ENCODE measurements at regions not wholly inside any gene's neighbourhood (a gene's known extent, or its start where the extent isn't known, plus 50 kb on each side); places are given as distances from the start of the nearest gene placed in this dataset.

DNA sequence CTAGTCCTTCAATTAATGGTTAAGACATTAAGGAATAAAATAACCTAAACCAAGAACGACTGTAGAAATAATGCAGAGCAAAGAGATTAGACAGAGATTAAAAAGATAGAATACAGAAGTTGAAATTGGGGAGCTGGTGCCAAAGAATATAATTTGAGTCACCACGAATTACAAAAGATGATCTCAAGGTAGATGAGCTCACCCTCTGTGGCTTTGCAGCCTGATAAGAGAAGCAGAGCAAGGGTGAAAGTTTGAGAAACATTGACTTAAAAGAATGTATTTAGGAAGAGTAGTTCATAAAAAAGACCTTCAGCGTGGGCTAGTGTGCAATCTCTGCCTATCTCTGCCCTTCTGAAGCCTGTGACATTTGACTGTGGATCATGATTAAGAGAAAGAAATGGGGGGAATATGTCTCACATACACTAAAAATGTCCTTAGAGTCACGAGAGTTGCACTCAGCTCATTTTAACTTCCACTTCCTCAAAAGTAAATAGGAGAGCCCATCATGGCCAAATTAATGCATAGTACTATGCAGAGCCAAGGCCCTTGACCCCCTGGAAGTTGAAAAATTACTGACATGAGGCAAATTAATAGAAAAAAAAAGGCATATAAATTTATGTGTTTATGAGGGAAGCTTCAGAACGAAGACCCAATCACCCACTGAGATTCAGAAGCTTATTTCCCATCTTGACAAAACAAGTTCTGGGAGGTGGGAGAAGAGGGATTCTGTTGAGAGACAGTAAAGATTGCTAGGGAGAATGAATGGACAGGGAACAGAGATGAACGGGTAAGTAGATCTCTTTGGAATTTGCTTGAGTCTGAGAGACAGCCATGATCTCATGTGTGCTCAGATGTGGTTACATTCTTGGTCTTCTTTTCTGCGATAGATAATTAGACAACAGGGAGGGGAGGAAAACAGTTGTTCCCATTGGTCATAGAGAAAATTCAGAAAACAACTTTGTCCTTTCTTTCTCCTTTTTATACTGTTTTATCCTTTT lies 395.4 kb upstream of the LRRC7 start:
- ATAC-seq, result no peak
- Mint-ChIP-seq H3K4me1 (no peaks in the 10 kb centered on the region), H3K27ac (no peak overlapping the region), H3K9me3 (peaks cover 35% of the 10 kb centered on the region), H3K27me3 (ENCODE audit: low read depth) (no peaks in the 10 kb centered on the region), H3K4me3 (no peak overlapping the region), H3K36me3 (peaks cover 27% of the 10 kb centered on the region)
- CTCF ChIA-PET, result no interaction called here
- no peak for TF ChIP-seq RELA (CRISPR knock-in tag; IDR thresholded peaks at IDR 0.05; ENCODE audit: borderline replicate concordance)
- POLR2A ChIA-PET, result interaction anchor here (0.6 kb wide), 1 partner anchor 15 kb away, joined by 3 read pairs; no protein-coding TSS in a partner anchor
- no peak for DNase-seq (ENCODE audit: low spot score)

DNA sequence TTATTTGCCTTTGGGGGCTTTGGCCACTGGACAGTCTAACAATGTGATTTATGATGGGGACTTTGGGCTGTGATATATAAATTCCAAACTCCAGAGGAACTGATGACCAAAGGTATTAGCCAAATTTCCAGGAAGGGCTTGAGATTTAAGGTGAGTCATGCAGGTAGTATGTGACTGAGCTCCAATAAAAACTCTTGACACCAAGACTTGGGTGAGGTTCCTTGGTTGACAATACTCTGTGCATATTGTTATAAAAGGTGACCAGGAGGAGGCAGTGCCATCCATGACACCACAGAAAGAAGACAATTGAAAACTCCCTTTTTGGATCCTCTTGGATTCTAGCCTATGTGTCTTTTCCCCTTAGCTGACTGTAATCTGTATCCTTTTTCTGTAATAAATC lies 392.7 kb upstream of the LRRC7 start:
- no peak overlapping the region for H3K27ac Mint-ChIP-seq
- ATAC-seq (peak; percentile 46), DNase-seq (ENCODE audit: low spot score) (no peak)
- ChIA-PET CTCF (interaction anchor here (0.7 kb wide), 1 partner anchor 480 kb away, joined by 3 read pairs; no protein-coding TSS in a partner anchor), POLR2A (no interaction called here)
- H3K9me3 Mint-ChIP-seq, result peaks cover 12% of the 10 kb centered on the region
- H3K4me3 Mint-ChIP-seq, result no peak overlapping the region
- no peaks in the 10 kb centered on the region for H3K27me3 Mint-ChIP-seq (ENCODE audit: low read depth)
- H3K4me1 Mint-ChIP-seq, result no peaks in the 10 kb centered on the region
- H3K36me3 Mint-ChIP-seq, result peaks cover 12% of the 10 kb centered on the region; the same call in 1 of the 2 replicates
- TF ChIP-seq ZNF425 (CRISPR knock-in tag; conservative IDR thresholded peaks at IDR 0.05) (no peak), ZNF219 (CRISPR knock-in tag; IDR thresholded peaks at IDR 0.05; ENCODE audit: borderline replicate concordance) (no peak), TP53 (CRISPR knock-in tag; IDR thresholded peaks at IDR 0.05) (no peak), ATF1 (CRISPR knock-in tag; IDR thresholded peaks at IDR 0.05) (no peak), ZNF671 (CRISPR knock-in tag; IDR thresholded peaks at IDR 0.05) (no peak), NR1H2 (CRISPR knock-in tag; IDR thresholded peaks at IDR 0.05) (no peak), ZBTB21 (CRISPR knock-in tag; IDR thresholded peaks at IDR 0.05; ENCODE audit: borderline replicate concordance) (no peak), ERG (CRISPR knock-in tag; IDR thresholded peaks at IDR 0.05) (no peak), GABPB1 (CRISPR knock-in tag; IDR thresholded peaks at IDR 0.05) (no peak), TCF7 (CRISPR knock-in tag; IDR thresholded peaks at IDR 0.05; ENCODE audit: low read depth) (no peak), ZNF396 (CRISPR knock-in tag; IDR thresholded peaks at IDR 0.05; ENCODE audit: borderline replicate concordance) (no peak), ATF6 (CRISPR knock-in tag; IDR thresholded peaks at IDR 0.05) (no peak)
- TF ChIP-seq, protein P1, sequence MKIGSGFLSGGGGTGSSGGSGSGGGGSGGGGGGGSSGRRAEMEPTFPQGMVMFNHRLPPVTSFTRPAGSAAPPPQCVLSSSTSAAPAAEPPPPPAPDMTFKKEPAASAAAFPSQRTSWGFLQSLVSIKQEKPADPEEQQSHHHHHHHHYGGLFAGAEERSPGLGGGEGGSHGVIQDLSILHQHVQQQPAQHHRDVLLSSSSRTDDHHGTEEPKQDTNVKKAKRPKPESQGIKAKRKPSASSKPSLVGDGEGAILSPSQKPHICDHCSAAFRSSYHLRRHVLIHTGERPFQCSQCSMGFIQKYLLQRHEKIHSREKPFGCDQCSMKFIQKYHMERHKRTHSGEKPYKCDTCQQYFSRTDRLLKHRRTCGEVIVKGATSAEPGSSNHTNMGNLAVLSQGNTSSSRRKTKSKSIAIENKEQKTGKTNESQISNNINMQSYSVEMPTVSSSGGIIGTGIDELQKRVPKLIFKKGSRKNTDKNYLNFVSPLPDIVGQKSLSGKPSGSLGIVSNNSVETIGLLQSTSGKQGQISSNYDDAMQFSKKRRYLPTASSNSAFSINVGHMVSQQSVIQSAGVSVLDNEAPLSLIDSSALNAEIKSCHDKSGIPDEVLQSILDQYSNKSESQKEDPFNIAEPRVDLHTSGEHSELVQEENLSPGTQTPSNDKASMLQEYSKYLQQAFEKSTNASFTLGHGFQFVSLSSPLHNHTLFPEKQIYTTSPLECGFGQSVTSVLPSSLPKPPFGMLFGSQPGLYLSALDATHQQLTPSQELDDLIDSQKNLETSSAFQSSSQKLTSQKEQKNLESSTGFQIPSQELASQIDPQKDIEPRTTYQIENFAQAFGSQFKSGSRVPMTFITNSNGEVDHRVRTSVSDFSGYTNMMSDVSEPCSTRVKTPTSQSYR (CRISPR knock-in tag; IDR thresholded peaks at IDR 0.05), result no peak
- TF ChIP-seq, protein P2, sequence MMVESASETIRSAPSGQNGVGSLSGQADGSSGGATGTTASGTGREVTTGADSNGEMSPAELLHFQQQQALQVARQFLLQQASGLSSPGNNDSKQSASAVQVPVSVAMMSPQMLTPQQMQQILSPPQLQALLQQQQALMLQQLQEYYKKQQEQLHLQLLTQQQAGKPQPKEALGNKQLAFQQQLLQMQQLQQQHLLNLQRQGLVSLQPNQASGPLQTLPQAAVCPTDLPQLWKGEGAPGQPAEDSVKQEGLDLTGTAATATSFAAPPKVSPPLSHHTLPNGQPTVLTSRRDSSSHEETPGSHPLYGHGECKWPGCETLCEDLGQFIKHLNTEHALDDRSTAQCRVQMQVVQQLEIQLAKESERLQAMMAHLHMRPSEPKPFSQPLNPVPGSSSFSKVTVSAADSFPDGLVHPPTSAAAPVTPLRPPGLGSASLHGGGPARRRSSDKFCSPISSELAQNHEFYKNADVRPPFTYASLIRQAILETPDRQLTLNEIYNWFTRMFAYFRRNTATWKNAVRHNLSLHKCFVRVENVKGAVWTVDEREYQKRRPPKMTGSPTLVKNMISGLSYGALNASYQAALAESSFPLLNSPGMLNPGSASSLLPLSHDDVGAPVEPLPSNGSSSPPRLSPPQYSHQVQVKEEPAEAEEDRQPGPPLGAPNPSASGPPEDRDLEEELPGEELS (CRISPR knock-in tag; IDR thresholded peaks at IDR 0.05), result no peak
- TF ChIP-seq, protein P3, sequence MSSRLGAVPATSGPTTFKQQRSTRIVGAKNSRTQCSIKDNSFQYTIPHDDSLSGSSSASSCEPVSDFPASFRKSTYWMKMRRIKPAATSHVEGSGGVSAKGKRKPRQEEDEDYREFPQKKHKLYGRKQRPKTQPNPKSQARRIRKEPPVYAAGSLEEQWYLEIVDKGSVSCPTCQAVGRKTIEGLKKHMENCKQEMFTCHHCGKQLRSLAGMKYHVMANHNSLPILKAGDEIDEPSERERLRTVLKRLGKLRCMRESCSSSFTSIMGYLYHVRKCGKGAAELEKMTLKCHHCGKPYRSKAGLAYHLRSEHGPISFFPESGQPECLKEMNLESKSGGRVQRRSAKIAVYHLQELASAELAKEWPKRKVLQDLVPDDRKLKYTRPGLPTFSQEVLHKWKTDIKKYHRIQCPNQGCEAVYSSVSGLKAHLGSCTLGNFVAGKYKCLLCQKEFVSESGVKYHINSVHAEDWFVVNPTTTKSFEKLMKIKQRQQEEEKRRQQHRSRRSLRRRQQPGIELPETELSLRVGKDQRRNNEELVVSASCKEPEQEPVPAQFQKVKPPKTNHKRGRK (CRISPR knock-in tag; IDR thresholded peaks at IDR 0.05; ENCODE audit: borderline replicate concordance), result no peak

Measured in WTC11 (cell line).